ENCODE measurements at regions not wholly inside any gene's neighbourhood (a gene's known extent, or its start where the extent isn't known, plus 50 kb on each side); places are given as distances from the start of the nearest gene placed in this dataset.

DNA sequence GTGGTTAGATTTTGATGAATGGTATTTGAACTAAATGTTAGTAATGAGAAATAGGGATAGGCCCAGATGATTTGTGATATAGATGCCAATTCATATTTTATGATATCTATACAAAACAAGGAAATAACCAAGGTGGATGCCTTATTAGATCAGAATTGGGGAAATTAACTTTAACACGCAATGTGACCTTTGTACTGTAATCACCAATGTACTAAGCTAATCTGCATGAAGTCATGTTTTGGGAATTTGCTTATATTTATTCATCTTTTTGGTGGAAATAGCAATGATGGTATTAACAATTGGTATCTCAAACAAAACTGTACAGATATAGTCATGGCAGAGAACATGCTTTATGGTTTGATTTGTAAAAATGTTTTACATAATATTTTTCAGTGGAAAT, 504.7 kb downstream of the PLCL1 start:
- Histone ChIP-seq H3K79me2 (ENCODE audit: insufficient read depth, low read length) (no peaks in the 10 kb centered on the region), H2AFZ (ENCODE audit: low read length) (no peak overlapping the region), H3K27me3 (ENCODE audit: insufficient read depth, low read length) (peaks cover 10% of the 10 kb centered on the region), H3K36me3 (ENCODE audit: insufficient read depth, low read length) (no peaks in the 10 kb centered on the region), H4K20me1 (ENCODE audit: insufficient read depth, low read length) (no peaks in the 10 kb centered on the region), H3K4me2 (ENCODE audit: insufficient read depth, low read length) (no peak overlapping the region), H3K9me3 (ENCODE audit: low read depth, low read length) (no peaks in the 10 kb centered on the region), H3K27ac (ENCODE audit: low read depth, low read length) (no peak overlapping the region), H3K4me1 (ENCODE audit: insufficient read depth, low read length) (no peaks in the 10 kb centered on the region), H3K4me3 (ENCODE audit: insufficient read depth, low read length) (no peak overlapping the region)
- TF ChIP-seq, protein P1, sequence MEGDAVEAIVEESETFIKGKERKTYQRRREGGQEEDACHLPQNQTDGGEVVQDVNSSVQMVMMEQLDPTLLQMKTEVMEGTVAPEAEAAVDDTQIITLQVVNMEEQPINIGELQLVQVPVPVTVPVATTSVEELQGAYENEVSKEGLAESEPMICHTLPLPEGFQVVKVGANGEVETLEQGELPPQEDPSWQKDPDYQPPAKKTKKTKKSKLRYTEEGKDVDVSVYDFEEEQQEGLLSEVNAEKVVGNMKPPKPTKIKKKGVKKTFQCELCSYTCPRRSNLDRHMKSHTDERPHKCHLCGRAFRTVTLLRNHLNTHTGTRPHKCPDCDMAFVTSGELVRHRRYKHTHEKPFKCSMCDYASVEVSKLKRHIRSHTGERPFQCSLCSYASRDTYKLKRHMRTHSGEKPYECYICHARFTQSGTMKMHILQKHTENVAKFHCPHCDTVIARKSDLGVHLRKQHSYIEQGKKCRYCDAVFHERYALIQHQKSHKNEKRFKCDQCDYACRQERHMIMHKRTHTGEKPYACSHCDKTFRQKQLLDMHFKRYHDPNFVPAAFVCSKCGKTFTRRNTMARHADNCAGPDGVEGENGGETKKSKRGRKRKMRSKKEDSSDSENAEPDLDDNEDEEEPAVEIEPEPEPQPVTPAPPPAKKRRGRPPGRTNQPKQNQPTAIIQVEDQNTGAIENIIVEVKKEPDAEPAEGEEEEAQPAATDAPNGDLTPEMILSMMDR (IDR thresholded peaks at IDR 0.05; ENCODE audit: extremely low read depth, low read depth, low read length): no peak
- no peak for DNase-seq (ENCODE audit: insufficient read length, low spot score, missing footprints)

DNA sequence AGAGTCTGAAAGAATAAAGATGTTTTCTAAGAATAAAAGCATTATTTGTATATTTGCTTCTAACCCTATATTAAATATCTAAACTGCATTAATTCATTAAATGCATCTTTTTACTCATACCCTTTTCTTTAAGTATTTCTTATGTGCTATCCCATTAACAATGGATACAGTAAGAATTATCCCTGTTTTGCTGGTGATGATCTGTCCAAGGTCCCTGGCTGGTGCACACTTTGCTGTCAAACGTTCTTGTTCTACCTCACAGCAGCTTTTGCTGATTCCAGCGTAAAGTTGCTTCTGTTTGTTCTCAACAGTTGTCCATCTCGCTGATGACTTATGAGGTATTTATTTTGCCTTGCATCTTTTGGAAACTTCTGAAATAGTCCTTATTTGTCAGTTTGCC, 504.0 kb downstream of the PLCL1 start:
- Histone ChIP-seq H3K79me2 (ENCODE audit: insufficient read depth, low read length) (no peaks in the 10 kb centered on the region), H3K9me3 (ENCODE audit: low read depth, low read length) (no peaks in the 10 kb centered on the region), H2AFZ (ENCODE audit: low read length) (no peak overlapping the region), H3K27ac (ENCODE audit: low read depth, low read length) (no peak overlapping the region), H3K27me3 (ENCODE audit: insufficient read depth, low read length) (peaks cover 8% of the 10 kb centered on the region), H3K4me1 (ENCODE audit: insufficient read depth, low read length) (no peaks in the 10 kb centered on the region), H3K4me2 (ENCODE audit: insufficient read depth, low read length) (no peak overlapping the region), H4K20me1 (ENCODE audit: insufficient read depth, low read length) (no peaks in the 10 kb centered on the region), H3K36me3 (ENCODE audit: insufficient read depth, low read length) (no peaks in the 10 kb centered on the region), H3K4me3 (ENCODE audit: insufficient read depth, low read length) (no peak overlapping the region)
- no peak for DNase-seq (ENCODE audit: insufficient read length, low spot score, missing footprints)
- TF ChIP-seq, protein P1 (IDR thresholded peaks at IDR 0.05; ENCODE audit: extremely low read depth, low read depth, low read length): no peak

GRCh38 chr2:198307093-198307492, 502.7 kb downstream of the PLCL1 start:
- H3K9me3 ChIP-seq (ENCODE audit: low read depth, low read length): no peaks in the 10 kb centered on the region
- TF ChIP-seq, protein P1 (IDR thresholded peaks at IDR 0.05; ENCODE audit: extremely low read depth, low read depth, low read length): no peak
- H3K27me3 ChIP-seq (ENCODE audit: insufficient read depth, low read length): peaks cover 6% of the 10 kb centered on the region
- no peaks in the 10 kb centered on the region for H3K4me1 ChIP-seq (ENCODE audit: insufficient read depth, low read length)
- no peak overlapping the region for H3K4me3 ChIP-seq (ENCODE audit: insufficient read depth, low read length)
- H2AFZ ChIP-seq (ENCODE audit: low read length): no peak overlapping the region
- no peaks in the 10 kb centered on the region for H3K79me2 ChIP-seq (ENCODE audit: insufficient read depth, low read length)
- no peak overlapping the region for H3K4me2 ChIP-seq (ENCODE audit: insufficient read depth, low read length)
- no peaks in the 10 kb centered on the region for H4K20me1 ChIP-seq (ENCODE audit: insufficient read depth, low read length)
- no peak for DNase-seq (ENCODE audit: insufficient read length, low spot score, missing footprints)
- H3K36me3 ChIP-seq (ENCODE audit: insufficient read depth, low read length): no peaks in the 10 kb centered on the region
- H3K27ac ChIP-seq (ENCODE audit: low read depth, low read length): no peak overlapping the region

DNA sequence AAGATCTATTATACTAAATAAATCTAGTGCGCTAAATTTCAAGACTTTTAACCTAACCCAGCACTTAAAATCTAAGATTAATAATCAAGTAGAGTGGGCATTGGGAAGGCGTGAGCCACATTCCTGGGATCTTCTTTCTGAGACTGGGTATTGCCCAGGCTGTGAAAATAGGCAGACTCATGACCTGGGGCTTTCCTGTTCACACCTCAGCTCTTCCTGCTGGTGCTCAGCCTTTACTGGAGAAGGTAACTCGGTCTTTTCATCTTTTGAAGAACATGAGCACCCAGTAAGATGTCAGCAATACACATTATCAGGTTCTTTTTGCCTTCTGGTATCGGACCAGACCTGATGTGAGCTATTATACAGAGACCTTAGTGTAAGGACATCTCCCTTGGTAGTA, 500.5 kb downstream of the PLCL1 start:
- Histone ChIP-seq H3K79me2 (ENCODE audit: insufficient read depth, low read length) (no peaks in the 10 kb centered on the region), H3K9me3 (ENCODE audit: low read depth, low read length) (no peaks in the 10 kb centered on the region)

More for the DNA sequence above, 500.5 kb downstream of the PLCL1 start:
- peak overlapping the region; percentile 11 for H2AFZ ChIP-seq (ENCODE audit: low read length)
- no peak for DNase-seq (ENCODE audit: insufficient read length, low spot score, missing footprints)
- TF ChIP-seq, protein P1 (IDR thresholded peaks at IDR 0.05; ENCODE audit: extremely low read depth, low read depth, low read length): no peak
- H3K27ac ChIP-seq (ENCODE audit: low read depth, low read length): no peak overlapping the region
- H3K4me3 ChIP-seq (ENCODE audit: insufficient read depth, low read length): no peak overlapping the region
- H3K27me3 ChIP-seq (ENCODE audit: insufficient read depth, low read length): peaks cover 6% of the 10 kb centered on the region
- no peak overlapping the region for H3K4me2 ChIP-seq (ENCODE audit: insufficient read depth, low read length)
- no peaks in the 10 kb centered on the region for H4K20me1 ChIP-seq (ENCODE audit: insufficient read depth, low read length)
- H3K4me1 ChIP-seq (ENCODE audit: insufficient read depth, low read length): no peaks in the 10 kb centered on the region
- H3K36me3 ChIP-seq (ENCODE audit: insufficient read depth, low read length): no peaks in the 10 kb centered on the region
